LNCaP clone FGC (cell line): ENCODE measurements at regions not wholly inside any gene's neighbourhood (a gene's known extent, or its start where the extent isn't known, plus 50 kb on each side); places are given as distances from the start of the nearest gene placed in this dataset.

ENCODE experiments used
- DNase-seq: peaks from one replicate; pipeline ENCODE4 v3.0.0-alpha.2; 2011; ENCODE audit warnings: low read depth
- H3K4me3 ChIP-seq: 2 replicates; pipeline ENCODE4 v1.5.1; 2011; ENCODE audit warnings: mild to moderate bottlenecking, low read depth, low read length, control low read depth
- CTCF ChIP-seq: IDR thresholded peaks from 2 replicates; pipeline ENCODE4 v1.5.1; 2012; ENCODE audit warnings: mild to moderate bottlenecking; ENCODE audit not compliant: control insufficient read depth, insufficient read depth; ENCODE audit errors: extremely low read depth

DNA sequence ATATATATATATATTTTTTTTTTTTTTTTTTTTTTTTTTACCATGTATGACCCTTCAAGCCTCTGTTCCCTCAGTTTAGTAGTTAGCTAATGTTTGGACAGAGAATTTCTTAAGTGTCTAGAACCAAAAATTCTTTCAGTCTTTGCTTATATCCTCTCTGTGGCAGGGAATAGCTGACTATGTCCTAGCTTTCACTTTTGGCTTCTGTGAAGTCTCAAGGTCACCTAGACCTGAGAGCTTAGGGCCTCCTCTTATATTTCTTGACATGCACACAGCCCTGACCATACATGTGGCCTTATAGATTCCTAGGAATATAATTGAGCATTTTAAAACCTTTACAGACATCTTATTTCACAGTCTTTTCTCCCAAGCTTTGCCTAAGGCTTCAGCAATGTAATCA lies 930.8 kb upstream of the CDH9 start:
- H3K4me3 ChIP-seq, result no peak overlapping the region
- no peak for DNase-seq
- no peak for TF ChIP-seq CTCF

DNA sequence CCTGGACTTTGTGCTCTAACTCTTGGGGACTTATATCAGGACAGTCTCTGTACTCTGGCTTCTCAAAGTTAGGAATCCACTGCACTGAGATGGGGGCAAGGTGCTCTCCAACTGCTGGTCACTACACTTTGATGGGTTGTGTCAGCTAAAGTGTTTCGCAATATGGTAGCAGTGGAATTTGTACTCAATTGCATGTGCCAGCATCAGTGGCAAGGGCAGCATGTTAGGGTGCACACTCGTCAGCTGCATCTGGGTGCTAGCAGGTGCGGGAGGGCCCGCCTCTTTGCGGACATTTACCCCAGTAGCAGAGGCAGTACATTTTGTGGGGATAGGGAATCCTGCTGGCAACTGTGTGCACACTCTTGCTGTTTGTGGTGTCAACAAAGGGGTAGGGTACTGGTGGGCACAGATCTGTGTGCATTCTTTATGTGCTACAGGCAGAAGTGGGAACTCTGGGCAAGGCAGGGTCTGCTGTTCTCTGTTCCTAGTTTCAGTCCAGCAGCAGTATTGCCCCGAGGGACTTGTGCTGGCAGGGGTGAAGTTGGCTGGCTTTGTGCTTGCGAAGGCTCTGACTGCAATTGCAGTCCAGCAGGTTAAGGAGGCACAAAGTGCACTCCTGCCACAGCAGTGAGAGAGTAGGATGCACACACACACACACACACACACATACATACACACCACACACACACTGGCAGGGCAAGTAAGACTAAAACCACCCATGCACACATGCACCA lies 924.8 kb upstream of the CDH9 start:
- DNase-seq, result no peak
- TF ChIP-seq CTCF, result no peak

DNA sequence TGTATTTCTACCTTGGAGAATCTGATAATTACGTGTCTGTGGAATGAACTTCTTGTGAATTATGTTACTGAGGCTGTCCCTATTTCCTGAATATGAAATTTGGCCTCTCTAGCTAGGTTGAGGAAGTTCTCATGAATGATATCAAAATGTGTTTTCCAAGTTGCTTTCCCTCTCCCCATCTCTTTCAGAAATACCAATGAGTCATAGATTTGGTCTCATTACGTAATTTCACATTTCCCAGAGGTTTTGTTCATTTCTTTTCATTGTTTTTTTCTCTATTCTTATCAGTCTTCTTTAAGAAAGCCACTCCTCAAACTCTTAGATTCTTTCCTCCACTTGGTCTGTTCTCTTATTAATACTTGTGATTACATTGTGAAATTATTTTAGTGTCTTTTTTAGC lies 923.8 kb upstream of the CDH9 start:
- H3K4me3 ChIP-seq, result no peak overlapping the region
- TF ChIP-seq CTCF, result no peak
- no peak for DNase-seq

More for the DNA sequence above, 924.8 kb upstream of the CDH9 start:
- no peak overlapping the region for H3K4me3 ChIP-seq

DNA sequence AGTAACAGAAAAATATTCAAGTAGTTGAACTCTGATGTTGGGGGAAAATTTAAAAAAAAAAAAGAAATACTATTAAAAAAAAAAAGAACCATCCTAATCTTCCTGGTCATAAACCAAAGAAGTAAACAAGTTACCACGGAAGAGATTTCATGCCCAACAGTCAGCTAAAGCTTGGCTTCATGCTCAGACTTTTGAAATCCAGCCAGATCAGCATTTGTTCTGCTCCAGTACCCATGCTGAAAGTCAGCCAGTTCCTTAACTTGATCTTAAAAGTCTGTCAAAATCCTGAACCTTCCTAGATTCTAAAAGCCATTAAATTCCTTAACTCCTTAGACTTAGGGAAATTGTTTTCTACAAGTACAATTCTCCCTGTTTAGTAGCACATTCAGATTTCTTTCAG lies 908.7 kb upstream of the CDH9 start:
- H3K4me3 ChIP-seq, result no peak overlapping the region
- peak; percentile 63 for DNase-seq
- TF ChIP-seq CTCF, result no peak

DNA sequence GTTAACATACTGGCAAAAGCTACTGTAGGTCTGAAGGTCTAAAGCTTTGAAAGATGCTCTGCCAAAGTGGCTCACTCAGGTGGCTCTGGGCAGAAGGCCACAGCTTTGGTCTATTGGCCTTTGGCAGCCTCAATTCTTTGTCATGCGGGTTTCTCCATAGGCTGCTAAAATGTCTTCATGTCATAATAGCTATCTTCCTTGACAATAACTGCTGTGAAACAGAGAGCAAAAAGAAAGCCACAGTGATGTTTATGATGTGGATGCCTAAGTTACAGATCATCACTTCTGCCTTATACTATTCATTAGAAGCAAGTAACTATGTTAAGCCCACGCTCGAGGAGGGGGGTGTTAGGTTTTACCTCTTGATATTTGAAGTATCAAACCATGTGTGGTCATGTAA lies 906.1 kb upstream of the CDH9 start:
- H3K4me3 ChIP-seq, result no peak overlapping the region
- no peak for TF ChIP-seq CTCF
- no peak for DNase-seq

- no peak overlapping the region for H3K4me3 ChIP-seq
- no peak for TF ChIP-seq CTCF
- no peak for DNase-seq
Observed at GRCh38 chr5:27938989-27939388, 900.6 kb upstream of the CDH9 start.

DNA sequence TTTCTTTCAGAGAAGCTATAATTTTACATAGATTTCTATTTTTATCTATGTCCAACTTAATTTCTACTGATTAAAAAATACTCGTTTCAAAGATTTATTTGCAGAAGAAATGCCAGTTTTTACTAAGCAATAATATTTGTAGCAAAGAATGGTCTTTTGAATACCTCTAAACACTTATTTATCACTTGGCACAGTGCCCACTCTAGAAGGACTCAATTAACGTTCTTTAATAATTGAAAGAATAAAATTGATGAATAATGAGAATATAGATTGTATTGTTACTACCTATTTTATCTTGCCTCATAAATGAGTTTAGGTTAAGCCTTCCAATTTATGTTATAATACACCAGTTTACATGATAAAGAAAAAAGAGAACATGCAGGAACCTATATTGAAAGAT lies 889.7 kb upstream of the CDH9 start:
- DNase-seq, result no peak
- no peak overlapping the region for H3K4me3 ChIP-seq
- TF ChIP-seq CTCF, result no peak
